HG03442 (cell line): ENCODE measurements at regions not wholly inside any gene's neighbourhood (a gene's known extent, or its start where the extent isn't known, plus 50 kb on each side); places are given as distances from the start of the nearest gene placed in this dataset.
A peak's percentile ranks its signal among the peaks of the same experiment; 100 is the strongest.

Experiments
- ATAC-seq: cut with Tn5 transposase; IDR thresholded peaks from one replicate; pipeline ENCODE4 v1.9.1; 2021; ENCODE audit warnings: mild to moderate bottlenecking, moderate library complexity; ENCODE audit not compliant: unreplicated experiment

- ATAC-seq, result no peak
Measured at GRCh38 chrX:10077425-10078188, 79.2 kb upstream of the CLCN4 start.

DNA sequence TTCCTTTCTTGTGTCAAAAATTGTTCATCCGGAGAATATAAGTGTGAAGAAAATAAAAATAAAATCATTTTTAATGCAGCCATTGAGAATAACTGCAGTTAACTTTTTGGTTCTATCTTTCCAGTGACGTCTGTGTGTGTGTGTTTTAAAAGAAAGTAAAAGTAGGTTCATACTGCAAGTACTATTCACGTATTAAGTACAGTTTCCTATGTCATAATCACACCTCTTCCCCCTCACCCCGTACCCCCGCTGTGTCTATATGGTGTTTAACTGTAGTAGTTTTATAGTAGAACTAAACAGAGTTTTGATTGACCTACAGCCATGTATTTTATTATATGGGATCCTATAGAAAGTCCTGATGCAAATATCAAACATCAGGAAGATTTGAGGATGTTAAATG, 78.5 kb upstream of the CLCN4 start:
- no peak for ATAC-seq

GRCh38 chrX:10079231-10079630, 77.5 kb upstream of the CLCN4 start:
- ATAC-seq, result no peak

DNA sequence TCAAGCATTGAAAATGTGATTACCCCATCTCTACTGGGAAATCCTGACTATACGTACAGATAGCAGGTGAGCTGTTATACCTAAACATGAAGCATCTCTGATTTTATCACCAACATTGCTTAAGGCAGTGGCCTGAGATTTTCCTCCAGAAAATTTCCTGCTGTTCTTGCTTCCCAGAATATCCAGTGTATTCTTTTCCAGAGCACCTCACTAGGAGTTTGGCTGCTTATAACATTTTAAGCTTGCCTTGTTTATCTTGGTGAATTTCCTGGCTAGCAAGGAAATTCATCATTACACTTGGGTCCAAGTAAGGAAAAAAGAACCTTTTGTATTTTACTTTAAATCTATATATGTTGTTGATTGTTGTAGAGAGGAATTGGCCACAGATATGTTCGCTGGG, 73.0 kb upstream of the CLCN4 start:
- ATAC-seq, result no peak

GRCh38 chrX:10085223-10085622, 71.6 kb upstream of the CLCN4 start:
- peak; percentile 39 for ATAC-seq

- ATAC-seq, result no peak
Measured at GRCh38 chrX:10086676-10087075, 70.1 kb upstream of the CLCN4 start.

- no peak for ATAC-seq
Measured at GRCh38 chrX:10087391-10087790, 69.4 kb upstream of the CLCN4 start.

DNA sequence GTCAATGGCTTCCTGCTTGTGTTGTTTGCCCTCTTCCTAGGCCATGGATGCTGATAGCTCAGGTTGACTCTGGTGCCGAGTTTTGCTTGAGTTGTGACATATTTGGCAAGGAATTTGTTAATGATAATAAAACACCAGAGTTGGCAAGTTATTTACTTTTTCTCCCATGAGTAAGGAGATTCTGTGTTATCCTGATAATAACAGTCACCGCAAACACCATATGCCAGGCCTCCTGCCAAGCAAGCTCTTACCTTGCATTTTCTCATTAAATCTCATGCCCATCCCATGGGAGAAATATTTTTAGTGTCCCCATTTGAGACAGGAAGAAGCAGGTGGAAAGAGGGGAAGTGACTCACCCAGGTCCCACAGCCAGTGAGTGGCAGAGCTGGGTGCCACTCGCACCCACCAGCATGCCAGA, 67.4 kb upstream of the CLCN4 start:
- ATAC-seq, result no peak

GRCh38 chrX:10090319-10090718, 66.5 kb upstream of the CLCN4 start:
- ATAC-seq, result no peak

DNA sequence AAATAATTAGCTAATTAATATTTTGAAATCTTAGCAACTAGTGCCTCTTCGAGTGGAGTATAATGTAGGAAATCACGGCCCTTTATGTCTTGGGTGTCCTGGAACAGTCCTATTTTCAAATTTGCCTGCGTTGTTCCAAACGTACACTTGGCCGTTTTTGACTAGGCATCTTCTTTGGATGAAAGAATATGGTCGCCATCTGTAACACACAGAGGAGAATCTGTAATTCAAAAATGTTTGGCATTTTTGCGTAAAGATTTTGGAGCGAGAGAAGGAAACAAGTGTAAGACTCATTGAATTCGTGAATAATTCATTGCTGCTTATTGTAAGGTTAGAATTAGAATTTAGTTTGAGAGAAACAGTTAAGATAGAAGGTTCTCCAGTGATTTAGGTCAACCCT, 61.5 kb upstream of the CLCN4 start:
- no peak for ATAC-seq

- no peak for ATAC-seq
Measured at GRCh38 chrX:10095698-10096432, 60.9 kb upstream of the CLCN4 start.

GRCh38 chrX:10098270-10098713, 58.5 kb upstream of the CLCN4 start:
- peak; percentile 73 for ATAC-seq

- no peak for ATAC-seq
Measured at GRCh38 chrX:10099411-10099810, 57.4 kb upstream of the CLCN4 start.

DNA sequence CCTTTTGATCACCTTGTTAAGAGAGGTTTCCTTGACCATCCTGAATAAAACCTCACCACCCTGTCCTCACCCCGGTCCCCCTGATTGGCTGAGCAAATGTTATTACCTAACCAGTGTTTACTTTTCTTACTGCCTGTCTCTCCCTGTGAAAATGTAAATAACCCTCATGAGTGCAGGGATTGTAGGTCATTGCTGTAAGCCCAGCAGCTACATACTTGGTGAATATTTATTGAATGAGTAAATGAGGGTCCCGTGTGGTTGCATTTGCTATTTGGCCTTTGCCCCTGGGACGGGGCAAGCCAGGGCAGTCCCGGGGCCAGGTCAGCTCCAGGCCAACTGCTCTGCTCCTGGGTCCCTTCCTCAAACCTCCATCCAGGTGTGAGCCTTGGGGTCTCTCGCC, 55.5 kb upstream of the CLCN4 start:
- no peak for ATAC-seq

GRCh38 chrX:10102046-10102704, 54.6 kb upstream of the CLCN4 start:
- no peak for ATAC-seq

GRCh38 chrX:10103023-10103422, 53.8 kb upstream of the CLCN4 start:
- ATAC-seq, result no peak

DNA sequence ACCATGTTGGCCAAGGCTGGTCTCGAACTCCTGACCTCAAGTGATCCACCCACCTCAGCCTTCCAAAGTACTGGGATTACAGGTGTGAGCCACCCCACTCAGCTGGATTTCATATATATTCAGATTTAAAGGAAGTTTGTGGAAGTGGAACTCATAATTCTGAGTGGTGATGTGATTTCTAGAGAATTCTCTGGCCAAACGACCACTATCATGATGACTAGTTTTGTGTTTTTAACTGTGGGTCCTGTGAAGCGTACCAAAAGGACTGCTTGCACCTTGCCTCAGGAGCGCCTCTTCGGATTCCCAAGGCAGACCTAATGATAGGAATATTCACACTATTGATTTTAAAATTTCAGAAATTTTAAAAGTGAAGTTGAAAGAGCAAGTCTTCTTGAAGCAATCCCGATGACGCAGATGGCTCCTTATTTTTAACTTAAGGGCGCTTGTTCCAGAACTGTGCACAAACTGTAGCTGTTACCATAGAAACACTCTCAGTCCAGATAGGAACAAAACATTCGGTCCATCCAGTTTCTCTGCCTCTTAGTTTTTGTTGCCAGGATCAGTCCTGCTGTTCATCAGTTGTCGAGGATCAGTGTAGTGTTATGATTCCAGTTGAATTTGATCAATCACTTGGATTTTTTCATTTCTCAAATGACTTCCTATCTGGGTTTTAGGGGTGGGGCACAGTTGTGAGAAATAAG, 51.7 kb upstream of the CLCN4 start:
- ATAC-seq, result no peak

DNA sequence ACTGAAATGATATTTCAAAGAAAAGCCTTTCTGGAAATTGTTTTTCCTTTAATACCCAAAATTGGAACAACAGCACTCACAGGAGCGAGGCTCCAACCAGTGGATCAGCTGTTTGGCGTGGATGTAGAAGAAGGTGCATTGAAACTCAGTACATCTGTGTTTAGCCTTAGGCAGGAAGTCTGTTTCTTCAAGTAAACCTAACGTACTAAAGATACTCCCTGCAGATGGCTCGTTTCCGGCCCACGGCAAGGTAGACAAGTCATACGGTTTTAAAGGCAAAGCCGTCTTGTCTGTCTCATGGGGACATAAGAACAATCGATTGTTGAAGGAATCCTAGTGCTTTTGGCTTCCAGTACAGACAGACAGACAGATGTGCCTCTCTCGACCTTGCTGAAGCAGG, 50.0 kb upstream of the CLCN4 start:
- ATAC-seq, result peak; percentile 49
